IMR-90 (cell line): ENCODE measurements at regions not wholly inside any gene's neighbourhood (a gene's known extent, or its start where the extent isn't known, plus 50 kb on each side); places are given as distances from the start of the nearest gene placed in this dataset.

Experiments
- CEBPB ChIP-seq: IDR thresholded peaks from 2 replicates; pipeline ENCODE4 v1.6.1; 2012; ENCODE audit warnings: low read depth, low read length, improper control_type of control experiment
- CHD1 ChIP-seq: IDR thresholded peaks from 2 replicates; pipeline ENCODE4 v1.6.1; 2012; ENCODE audit warnings: low read depth, low read length, improper control_type of control experiment
- MAFK ChIP-seq: IDR thresholded peaks from 2 replicates; pipeline ENCODE4 v1.6.1; 2012; ENCODE audit warnings: low read depth, low read length, improper control_type of control experiment
- MAZ ChIP-seq: IDR thresholded peaks from 2 replicates; pipeline ENCODE4 v1.6.1; 2012; ENCODE audit warnings: low read depth, mild to moderate bottlenecking, low read length, improper control_type of control experiment, moderate library complexity, borderline replicate concordance
- MXI1 ChIP-seq: IDR thresholded peaks from 2 replicates; pipeline ENCODE4 v1.6.1; 2012; ENCODE audit warnings: low read depth, mild to moderate bottlenecking, low read length, moderate library complexity, borderline replicate concordance
- NFE2L2 ChIP-seq: fragments of 150-350 bp; IDR thresholded peaks from 2 replicates; pipeline ENCODE4 v1.6.1; 2016; ENCODE audit warnings: low read depth, mild to moderate bottlenecking, low read length
- POLR2A ChIP-seq: IDR thresholded peaks from 2 replicates; pipeline ENCODE4 v1.6.1; 2012; ENCODE audit warnings: mild to moderate bottlenecking, low read depth, low read length
- RAD21 ChIP-seq: IDR thresholded peaks from 2 replicates; pipeline ENCODE4 v1.6.1; 2012; ENCODE audit warnings: low read length, improper control_type of control experiment
- RCOR1 ChIP-seq: IDR thresholded peaks from 2 replicates; pipeline ENCODE4 v1.6.1; 2012; ENCODE audit warnings: mild to moderate bottlenecking, low read length, improper control_type of control experiment; ENCODE audit not compliant: insufficient replicate concordance
- RFX5 ChIP-seq: IDR thresholded peaks from 2 replicates; pipeline ENCODE4 v1.8.0; 2012; ENCODE audit warnings: low read depth, mild to moderate bottlenecking, low read length, moderate library complexity
- SMC3 ChIP-seq: fragments of 150-350 bp; IDR thresholded peaks from 2 replicates; pipeline ENCODE4 v1.6.1; 2016; ENCODE audit warnings: low read depth, mild to moderate bottlenecking, antibody characterized with exemption, low read length, moderate library complexity
- TF ChIP-seq, protein P1 (sequence below): conservative IDR thresholded peaks from 2 replicates; pipeline ENCODE4 v1.5.1; 2012; ENCODE audit warnings: mild to moderate bottlenecking, low read depth, low read length, improper control_type of control experiment
- TF ChIP-seq, protein P2 (sequence below): fragments of 150-350 bp; IDR thresholded peaks from 2 replicates; pipeline ENCODE4 v1.6.1; 2016; ENCODE audit warnings: low read depth, mild to moderate bottlenecking, low read length, moderate library complexity, borderline replicate concordance
- TF ChIP-seq, protein P3 (sequence below): fragments of 150-350 bp; IDR thresholded peaks from 2 replicates; pipeline ENCODE4 v1.6.1; 2017; ENCODE audit warnings: mild to moderate bottlenecking, antibody characterized with exemption, low read length, low read depth

DNA sequence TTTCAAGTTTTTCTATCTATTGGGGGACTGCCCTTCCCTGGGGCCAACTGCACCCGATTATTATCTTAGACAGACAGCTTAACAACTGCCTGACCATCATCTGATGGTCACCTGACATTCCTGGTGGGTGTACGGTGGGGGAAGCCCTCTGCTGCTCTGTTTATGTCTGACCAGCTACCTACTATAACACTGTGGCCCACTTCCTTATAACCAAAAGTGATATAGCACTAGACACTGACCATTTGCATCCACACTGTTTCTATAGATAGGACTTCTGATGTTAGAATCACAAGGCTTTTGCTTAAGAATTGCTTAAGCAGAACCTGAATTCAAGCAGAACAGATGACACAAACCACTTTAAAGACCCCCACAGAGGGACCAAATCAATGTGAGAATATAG, 110.5 kb upstream of the RAI14 start:
- TF ChIP-seq, protein P1, sequence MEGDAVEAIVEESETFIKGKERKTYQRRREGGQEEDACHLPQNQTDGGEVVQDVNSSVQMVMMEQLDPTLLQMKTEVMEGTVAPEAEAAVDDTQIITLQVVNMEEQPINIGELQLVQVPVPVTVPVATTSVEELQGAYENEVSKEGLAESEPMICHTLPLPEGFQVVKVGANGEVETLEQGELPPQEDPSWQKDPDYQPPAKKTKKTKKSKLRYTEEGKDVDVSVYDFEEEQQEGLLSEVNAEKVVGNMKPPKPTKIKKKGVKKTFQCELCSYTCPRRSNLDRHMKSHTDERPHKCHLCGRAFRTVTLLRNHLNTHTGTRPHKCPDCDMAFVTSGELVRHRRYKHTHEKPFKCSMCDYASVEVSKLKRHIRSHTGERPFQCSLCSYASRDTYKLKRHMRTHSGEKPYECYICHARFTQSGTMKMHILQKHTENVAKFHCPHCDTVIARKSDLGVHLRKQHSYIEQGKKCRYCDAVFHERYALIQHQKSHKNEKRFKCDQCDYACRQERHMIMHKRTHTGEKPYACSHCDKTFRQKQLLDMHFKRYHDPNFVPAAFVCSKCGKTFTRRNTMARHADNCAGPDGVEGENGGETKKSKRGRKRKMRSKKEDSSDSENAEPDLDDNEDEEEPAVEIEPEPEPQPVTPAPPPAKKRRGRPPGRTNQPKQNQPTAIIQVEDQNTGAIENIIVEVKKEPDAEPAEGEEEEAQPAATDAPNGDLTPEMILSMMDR = no peak
- TF ChIP-seq, protein P2, sequence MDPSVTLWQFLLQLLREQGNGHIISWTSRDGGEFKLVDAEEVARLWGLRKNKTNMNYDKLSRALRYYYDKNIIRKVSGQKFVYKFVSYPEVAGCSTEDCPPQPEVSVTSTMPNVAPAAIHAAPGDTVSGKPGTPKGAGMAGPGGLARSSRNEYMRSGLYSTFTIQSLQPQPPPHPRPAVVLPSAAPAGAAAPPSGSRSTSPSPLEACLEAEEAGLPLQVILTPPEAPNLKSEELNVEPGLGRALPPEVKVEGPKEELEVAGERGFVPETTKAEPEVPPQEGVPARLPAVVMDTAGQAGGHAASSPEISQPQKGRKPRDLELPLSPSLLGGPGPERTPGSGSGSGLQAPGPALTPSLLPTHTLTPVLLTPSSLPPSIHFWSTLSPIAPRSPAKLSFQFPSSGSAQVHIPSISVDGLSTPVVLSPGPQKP = no peak
- TF ChIP-seq RCOR1 (no peak), MXI1 (no peak), MAZ (no peak), POLR2A (no peak), RAD21 (no peak), NFE2L2 (no peak), MAFK (no peak), SMC3 (no peak), RFX5 (no peak), CEBPB (no peak), CHD1 (no peak)
- TF ChIP-seq, protein P3, sequence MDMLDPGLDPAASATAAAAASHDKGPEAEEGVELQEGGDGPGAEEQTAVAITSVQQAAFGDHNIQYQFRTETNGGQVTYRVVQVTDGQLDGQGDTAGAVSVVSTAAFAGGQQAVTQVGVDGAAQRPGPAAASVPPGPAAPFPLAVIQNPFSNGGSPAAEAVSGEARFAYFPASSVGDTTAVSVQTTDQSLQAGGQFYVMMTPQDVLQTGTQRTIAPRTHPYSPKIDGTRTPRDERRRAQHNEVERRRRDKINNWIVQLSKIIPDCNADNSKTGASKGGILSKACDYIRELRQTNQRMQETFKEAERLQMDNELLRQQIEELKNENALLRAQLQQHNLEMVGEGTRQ = no peak
